ENCODE measurements at regions not wholly inside any gene's neighbourhood (a gene's known extent, or its start where the extent isn't known, plus 50 kb on each side); places are given as distances from the start of the nearest gene placed in this dataset.

DNA sequence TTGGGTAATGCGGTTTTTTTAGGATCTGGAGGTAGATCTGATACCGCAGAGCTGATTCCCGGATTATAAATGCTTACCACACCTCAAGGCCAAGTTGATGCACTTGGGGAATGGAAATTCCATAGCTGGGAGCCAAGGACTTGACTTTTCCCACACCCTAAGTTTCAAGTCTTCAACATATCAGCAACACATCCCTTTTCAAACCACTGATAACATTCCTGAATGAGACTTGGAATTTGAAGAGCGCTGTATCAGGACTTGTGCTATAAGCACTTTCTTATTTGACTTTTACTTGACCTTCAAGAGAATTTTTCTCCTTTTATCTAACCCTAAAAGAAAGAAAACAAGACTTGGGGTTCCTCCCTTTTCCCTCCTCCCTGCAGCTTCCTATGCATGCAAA, 90.6 kb upstream of the NAA20 start:
- no peak for DNase-seq (ENCODE audit: low read depth in 2 of 2)

DNA sequence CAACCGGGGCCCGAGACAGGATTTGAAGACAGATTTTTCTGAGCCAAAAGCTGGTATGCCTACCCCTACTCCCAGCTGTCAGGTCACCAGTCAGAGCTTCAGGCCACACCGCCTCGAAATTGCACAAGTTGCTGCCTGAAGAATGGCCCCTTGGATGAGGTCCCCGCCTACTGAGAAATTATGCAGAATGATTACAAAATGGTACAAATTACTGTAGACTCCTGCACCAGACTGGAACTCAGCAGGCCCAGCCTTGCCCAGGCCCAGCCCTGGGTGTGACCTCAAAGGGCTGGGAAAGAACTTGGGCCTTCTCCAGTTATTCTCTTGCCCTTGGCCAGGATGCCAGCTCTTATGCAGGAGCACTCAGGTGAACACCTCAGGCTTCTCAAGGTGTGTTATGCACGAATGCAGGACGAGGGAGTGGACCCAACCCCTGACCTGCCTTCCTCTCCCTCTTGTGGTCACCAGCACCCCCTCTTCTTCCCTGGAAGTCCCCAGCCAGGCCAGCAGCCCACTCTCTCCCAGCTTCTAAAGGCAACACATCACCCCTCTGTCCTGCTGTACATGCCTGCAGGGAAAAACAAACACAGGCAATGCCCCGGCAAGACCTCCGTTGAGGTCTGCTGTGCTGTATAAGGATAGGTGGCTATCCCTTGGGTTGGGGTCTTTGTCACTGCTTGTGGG, 88.7 kb upstream of the NAA20 start:
- no peak for DNase-seq (ENCODE audit: low read depth in 2 of 2)

DNA sequence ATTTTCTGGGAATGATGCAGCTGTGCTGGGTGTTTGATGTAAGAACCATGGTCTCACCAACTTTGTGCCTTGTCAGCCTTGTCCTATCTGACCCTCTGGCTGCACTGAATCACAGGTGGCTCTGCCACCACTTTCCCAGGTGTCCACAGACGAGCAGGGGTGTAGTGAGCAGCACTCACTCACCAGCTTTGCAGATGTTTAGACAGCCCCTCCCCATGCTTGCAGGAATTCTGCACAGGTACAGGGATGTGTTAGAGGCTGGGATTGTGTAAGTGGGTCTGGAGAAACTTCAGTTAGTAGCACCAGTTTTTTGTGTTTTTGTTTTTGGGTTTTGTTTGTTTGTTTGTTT, 88.2 kb upstream of the NAA20 start:
- DNase-seq (ENCODE audit: low read depth in 2 of 2), result no peak

DNA sequence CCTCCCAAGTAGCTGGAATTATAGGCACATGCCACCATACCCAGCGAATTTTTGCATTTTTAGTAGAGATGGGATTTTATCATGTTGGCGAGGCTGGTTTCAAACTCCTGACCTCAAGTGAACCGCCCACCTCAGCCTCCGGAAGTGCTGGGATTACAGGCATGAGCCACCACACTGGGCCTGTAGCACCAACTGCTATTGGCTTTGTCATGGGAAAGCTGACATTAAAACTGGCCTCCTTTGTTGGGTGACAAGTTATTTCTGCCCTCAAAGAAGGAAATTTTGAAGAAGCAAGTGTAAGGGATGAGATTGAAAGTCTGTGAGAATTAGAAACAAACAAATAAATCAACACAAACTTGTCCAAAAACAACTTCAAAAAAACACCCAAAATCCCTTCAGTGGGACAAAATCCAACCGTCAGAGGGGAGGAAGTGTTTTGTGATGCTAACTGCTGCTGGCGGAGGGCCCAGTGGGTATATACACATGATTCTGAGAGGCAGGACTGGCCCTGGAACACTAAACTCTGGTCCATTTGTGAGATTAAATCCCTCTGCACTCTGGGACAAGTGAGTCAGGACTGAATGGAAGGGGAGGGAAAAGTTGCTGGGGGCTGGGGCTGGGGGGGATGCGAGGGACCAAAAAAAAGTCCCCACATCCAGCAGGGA, 87.5 kb upstream of the NAA20 start:
- DNase-seq (ENCODE audit: low read depth in 2 of 2), result no peak

DNA sequence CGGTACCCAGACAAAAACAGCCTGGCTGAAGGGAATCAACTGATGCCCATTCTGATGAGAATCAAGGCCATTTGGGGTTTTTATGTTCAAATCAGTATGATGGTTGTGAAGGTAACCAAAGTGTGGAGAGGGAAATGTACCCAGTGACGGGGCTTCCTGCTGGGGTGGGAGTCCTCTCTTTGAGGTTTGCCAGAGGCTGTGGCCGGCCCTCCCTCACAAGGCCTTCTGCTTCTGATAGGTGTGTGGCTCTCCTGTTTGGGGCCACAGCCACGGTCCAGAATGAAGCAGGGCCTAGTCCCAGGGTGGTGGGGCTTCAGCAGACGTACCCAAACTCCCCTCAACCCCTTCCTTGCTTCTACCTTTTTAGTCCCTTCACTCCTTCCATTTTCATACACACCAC, 86.7 kb upstream of the NAA20 start:
- DNase-seq (ENCODE audit: low read depth in 2 of 2), result no peak

DNA sequence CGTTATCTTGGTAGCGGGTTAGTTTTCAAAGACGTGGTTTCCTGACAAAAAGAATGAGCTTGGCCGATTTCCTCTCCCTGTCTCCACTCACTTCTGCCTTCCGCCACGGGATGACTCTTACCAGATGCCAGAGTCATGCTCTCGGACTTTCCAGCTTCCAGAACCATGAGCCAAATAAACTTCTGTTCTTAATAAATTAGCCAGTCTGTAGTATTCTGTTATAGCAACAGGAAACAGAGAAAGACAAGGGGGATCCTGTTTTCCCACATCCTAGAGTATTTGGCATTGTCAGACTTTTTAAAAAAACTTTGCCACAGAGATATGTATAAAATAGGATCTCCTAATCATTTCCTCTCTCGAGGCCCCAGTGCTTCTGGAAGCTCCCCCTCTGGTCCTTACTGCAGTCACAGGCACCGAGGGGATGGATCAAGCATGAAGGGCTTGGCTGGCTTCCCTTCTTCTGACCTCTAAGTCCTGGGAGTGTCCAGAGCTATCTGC, 84.9 kb upstream of the NAA20 start:
- no peak for DNase-seq (ENCODE audit: low read depth in 2 of 2)

DNA sequence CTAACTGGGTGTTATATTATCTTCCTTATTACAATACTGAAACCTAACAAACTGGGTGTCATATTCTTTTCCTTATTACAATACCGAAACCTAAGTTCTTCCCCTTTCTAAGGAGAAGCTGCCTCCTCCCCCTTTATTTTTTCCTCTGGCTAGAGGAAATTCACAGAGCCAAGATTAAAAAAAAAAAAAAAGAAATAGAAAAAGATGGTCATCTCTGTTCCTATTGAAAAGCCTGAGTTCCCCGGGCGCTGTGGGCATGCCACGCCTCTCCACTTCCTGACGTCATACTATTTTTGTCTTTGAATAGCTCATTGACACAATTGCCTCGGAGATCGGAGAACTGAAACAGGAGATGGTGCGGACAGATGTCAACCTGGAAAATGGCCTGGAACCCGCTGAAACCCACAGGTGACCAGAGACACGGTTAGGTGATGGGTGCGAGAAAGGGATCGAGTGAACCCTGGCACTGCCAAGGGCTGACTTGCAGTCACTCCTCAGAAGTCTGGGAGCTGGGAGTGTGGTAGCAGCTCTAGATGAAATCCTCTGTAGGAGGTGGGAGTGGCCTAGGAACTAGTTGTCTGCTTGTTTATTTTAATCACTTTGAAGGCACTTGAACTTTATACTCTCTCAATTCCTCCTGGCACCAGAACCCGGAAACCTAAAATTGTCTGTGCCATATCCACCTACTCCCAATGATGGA, 82.2 kb upstream of the NAA20 start:
- no peak for DNase-seq (ENCODE audit: low read depth in 2 of 2)

DNA sequence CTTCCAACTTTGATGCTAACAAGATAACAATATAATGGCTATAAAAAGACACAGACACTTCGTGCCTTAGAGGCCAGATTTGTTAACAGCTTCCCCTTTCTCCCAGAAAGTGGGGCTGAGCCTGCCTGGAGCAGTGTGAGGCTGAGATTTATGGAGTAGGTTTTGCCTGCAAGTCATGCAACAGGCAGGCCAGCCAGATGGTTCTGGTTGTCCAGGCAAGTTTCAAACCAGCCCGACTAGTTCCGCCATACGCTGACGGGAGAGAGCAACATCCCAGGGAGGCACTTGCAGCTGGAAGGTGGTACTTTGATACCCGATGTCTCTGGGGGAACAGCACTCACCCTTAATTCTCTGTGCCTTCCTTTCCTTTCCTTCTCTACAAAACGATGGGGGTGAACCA, 81.3 kb upstream of the NAA20 start:
- no peak for DNase-seq (ENCODE audit: low read depth in 2 of 2)

DNA sequence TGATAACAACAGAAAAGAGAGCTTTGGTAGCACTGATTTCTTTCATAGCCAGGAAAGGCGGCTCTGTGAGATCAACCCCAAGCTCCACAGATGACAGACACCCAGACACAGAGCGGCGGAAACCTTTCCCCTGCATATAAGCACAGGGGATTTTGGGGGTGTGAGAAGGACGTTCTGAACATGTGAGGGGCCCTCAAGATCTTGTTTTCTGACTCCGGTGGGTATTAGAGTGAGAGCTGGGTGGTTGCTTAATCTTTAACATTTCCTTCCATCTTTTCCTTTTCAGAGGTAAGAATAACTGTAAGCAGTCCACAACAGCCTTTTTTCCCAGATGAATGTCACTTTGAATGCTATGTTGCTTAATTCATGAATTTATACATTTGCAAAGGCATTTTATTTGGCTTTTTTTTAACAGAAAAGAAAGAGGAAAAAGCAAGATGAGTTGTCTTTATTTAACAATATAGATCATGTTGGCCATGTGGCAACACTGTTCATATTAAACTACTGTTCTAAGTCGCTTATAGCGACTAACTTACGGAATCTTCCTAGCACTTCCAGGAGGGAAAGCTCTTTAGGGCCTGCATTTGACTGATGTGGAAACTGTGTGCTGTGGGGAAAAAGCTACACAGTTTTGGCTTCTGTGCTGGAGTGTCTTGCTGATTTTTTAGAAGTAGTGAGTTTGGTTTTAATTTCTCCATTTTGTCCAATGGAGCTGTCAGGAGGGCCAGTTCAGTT, 80.5 kb upstream of the NAA20 start:
- no peak for DNase-seq (ENCODE audit: low read depth in 2 of 2)

DNA sequence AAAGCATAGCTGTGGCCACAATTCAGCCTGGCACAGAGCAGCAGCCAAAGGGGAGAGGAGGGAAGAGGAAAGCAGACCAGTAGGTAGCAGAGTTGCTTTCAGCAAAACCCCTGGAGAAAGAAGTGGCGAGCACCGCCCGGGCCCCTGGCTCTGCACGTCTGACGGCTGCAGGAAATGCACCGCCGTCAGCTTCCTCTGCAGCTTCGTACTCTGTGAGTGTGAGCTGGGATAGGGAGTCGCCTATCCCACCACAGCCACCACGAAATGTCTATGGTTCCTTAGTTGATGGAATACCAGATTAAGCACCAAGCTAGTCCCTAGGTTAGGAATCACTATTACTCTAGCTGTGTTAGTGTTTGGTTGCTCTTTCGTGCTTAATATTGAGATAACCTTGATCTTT, 79.9 kb upstream of the NAA20 start:
- peak in 1 of 2 experiments; percentile 6 for DNase-seq (ENCODE audit: low read depth in 2 of 2)

DNA sequence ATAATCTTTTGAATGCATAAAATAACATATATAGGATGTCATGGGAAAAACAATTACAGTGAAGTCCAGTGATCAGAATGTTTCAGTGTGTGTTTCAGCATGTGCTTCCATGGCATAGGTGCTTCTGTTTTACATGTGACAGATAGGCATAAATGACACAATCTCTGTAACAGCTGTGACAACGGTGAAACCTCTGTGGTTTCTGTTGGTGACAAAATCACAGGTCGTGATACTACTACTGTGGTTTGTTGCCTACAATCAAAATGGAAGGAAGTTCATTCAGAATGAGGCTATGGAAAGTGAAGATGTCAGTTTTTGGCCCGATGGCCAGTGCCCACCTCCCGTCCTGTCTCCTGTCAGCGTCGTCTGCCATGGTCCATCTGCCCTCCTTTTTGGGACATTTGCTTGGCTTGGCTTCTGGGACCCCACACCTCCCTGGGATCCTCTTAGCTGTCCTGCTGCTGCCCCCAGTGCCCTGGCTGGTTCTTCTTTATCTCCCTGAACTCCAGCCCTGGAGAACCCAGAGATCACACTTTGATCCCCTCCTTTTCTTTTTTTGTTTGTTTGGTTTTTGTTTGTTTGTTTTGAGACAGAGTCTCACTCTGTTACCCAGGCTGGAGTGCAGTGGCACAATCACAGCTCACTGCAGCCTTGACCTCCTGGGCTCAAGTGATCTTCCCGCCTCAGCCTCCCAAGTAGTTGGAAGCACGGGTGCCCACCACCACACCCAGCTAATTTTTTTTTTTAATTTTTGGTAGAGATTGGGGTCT, 79.3 kb upstream of the NAA20 start:
- no peak for DNase-seq (ENCODE audit: low read depth in 2 of 2)

DNA sequence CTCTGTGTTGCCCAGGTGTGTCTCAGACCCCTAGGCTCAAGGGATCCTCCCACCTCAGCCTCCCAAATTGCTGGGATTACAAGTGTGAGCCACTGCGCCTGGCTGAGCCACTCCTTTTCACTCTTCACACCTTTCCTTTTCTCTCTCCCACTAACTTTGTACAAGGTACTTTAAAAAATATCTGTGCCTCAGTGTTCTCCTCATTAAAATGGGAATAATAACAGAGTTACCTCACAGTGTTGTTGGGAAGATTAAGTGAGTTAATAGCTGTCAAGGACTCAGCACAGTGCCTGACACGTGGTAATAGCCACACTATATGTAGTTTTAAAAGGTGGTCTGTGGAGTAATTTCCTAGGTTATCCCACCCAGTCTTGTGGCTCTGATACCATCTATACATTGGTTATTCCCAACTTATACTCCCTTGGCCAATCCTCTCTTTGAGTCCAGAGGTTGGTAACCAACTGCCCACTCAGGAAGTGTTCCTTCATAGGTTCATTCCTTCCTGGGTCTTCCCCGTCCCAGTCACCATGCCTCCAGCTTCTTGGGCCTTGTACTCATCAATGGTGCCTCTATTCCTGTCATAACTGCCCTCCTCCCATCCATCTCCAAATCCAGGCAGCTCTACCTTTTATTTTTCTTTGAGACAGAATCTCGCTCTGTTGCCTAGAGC, 78.6 kb upstream of the NAA20 start:
- DNase-seq (ENCODE audit: low read depth in 2 of 2), result no peak

DNA sequence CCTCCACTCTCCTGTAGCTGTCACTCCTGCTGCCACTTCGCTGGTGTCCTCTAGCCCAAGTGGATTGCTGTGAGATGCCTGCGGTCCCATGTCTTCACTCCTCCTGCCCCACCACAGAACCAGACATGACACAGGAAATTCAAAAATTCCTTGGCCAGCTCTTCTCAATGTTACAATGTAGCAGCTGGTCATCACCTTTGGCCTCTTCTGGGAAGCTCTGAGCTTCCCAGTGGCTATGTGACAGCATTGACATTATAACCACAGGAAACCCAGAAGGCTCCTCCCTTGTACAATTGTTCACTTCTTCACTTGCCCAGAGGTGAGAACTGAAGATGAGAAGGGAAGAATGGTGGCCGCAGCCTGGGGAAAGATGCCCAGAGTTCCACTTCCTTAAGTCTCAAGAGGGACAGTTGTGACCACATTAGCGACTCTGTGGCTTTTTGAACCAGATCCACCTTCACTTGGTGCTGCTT, 76.1 kb upstream of the NAA20 start:
- DNase-seq (ENCODE audit: low read depth in 2 of 2), result no peak

DNA sequence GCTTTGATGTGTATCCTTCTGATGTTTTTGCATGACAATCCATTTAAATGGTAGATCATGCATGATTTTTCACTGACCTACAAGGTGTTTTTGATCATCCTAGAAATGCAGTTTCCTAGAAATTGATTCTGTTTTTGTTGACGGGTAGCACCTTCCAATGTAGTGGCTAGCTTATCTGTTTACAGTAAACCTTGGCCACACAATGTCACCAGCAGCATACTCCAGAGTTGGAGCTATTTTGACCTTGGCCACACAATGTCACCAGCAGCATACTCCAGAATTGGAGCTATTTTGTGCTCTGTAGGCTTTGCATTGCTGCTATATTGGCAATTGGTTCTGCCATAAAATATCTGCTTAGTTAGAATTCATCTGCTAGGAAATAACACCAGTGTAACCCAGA, 74.6 kb upstream of the NAA20 start:
- DNase-seq (ENCODE audit: low read depth in 2 of 2), result no peak

DNA sequence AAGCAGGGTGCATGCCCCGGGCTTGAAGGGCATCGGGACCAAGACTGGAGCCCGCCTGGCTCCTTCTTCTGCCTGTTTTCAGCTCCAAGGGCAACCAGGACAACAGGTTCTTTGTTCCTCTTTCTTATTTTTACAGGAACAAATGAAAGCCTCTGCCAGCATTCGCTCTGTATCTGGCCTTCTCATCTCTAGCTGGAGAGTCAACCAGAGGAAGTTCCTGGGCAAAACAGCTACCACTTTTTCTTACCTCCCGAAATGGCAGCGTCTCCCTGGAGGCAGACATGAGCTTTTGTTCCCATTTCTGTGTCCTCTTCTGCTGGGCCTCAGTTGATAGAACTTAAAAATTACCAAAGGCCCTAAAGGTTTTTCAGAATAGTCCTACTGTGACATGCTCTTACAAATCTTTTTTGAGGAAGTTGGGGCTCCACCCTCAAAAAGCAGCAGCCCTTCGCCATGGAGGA, 74.1 kb upstream of the NAA20 start:
- no peak for DNase-seq (ENCODE audit: low read depth in 2 of 2)

DNA sequence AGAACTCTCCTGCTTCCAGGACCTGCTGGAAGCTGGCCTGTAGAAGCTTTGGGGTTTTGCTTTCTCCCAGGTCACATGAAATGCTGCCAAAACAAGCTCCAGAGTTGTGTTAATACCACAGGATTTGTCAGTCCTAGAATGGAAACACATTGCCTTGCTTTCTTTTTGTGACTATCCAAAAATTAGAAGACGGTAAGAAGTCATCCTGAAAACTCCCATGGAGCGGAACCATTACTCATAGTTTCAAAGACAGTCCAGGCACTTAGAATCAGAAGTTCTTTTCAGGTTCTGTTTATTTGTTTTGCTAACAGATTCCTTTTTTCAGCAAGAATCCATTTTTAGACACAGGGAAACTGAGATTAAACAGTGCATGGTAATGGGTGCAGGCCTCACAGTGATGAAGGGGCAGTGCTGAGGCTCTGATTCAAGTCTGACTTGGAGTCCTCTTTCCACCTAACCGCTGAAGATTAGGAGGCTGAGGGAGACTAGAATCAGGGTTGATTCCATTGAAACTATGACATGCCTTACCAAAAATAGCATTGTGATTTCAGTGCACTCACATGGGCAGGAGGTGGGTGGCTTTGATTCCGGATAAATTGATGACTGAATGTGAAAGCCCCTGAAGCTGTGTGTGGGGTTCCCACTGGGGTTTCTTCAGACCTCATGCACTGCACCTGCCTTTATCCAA, 72.2 kb upstream of the NAA20 start:
- peak in 1 of 2 experiments; percentile 22 for DNase-seq (ENCODE audit: low read depth in 2 of 2)

DNA sequence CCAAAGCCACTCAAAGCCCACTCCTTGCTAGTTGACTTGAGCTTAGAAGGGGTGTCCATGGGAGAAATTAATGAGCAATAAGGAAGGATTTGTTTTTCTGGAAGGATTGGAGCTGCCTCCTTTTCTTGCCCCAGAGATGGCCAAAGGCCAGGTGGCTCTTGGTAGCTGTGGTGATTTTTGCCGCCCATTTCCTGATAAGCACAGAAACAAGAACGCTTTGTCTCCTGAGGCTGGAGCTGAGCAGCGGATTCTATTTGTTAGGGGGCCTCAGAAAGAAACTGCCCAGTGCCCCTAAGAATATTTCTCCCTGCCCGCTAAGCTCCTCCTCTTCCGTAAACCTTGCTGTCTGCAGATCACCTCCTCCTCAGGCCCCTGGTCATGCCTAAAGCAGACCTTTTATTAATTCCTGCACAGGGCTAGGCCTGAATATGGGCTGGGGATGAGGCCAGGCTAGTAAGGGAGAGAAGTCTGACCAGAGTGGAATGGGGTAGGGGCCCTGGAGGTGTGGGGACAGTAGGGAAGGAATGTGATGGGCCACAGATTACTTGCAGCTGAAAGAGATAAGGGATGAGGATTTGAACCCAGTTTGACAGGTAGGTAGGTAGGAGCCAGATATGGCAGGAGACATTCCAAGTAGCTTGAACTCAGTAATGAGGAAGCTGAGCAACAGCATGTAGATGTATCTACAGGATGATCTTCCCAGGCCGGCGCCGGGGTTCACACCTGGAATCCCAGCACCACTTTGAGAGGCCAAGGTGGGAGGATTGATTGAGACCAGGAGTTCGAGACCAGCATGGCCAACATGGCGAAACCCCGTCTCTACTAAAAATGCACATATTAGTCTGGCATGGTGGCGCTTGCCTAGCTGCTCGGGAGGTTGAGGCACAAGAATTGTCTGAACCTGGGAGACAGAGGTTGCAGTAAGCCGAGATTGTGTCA, 71.2 kb upstream of the NAA20 start:
- no peak for DNase-seq (ENCODE audit: low read depth in 2 of 2)

DNA sequence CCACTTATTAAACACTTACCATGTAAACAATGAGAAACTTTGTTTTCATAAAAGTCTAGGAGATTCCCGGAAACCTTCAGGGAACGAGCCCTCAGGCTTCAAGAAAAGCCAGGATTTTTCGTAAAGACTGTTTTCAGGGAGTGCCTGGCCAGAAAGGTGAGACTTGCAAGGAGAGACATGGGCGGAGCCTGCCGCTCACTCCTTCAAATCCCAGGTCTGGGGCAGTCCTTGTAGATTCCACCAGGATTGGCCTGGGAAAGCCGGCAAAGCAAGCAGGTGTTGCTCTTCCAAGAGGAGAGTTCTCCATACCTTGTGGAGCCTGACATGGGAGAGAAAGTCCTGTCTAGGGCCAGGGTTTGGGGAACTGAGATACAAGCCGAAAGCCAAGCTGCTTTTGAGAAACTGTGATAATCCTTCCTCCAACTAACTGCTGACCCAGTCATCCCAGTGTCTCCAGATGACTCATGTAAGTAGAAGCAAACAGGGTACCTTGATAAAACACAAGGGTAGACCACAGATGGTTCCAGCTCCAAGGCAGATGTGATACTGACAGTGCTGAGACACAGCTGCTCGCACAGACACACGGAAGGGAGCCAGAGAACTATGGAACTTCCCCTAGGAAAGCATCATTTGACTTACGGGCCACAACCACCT, 69.4 kb upstream of the NAA20 start:
- no peak for DNase-seq (ENCODE audit: low read depth in 2 of 2)

Data from stimulated activated CD4-positive, alpha-beta T cell treated with anti-CD3 and anti-CD28 coated beads, Interleukin-12 subunit alpha, Interleukin-12 subunit beta, amount 100 ng/mL, for 24 hours (primary cell).